Ovary (tissue), 7 donors: ENCODE measurements at regions not wholly inside any gene's neighbourhood (a gene's known extent, or its start where the extent isn't known, plus 50 kb on each side); places are given as distances from the start of the nearest gene placed in this dataset.

Experiments used
- DNase-seq, 5 donors: peaks; one replicate each; pipeline ENCODE4 v3.0.0-alpha.2; 2019 to 2020
- H3K27ac ChIP-seq, 2 donors: fragments of 200-600 bp; one replicate each; pipeline versions ENCODE4 v1.5.1 to v1.8.0; 2019 to 2022
- H3K27me3 ChIP-seq: fragments of 200-600 bp; one replicate; pipeline ENCODE4 v1.8.0; 2022
- H3K36me3 ChIP-seq: fragments of 200-600 bp; sonication (generic); one replicate; pipeline ENCODE4 v1.5.1; 2019
- H3K4me1 ChIP-seq: one replicate; pipeline ENCODE4 v1.8.1; 2013; ENCODE audit warnings: mild to moderate bottlenecking, moderate library complexity; ENCODE audit not compliant: insufficient read depth
- H3K4me3 ChIP-seq: fragments of 200-600 bp; sonication (generic); one replicate; pipeline ENCODE4 v1.5.1; 2017
- H3K9me3 ChIP-seq, 2 donors: fragments of 200-600 bp in 1 of 2; sonication (generic) in 1 of 2; one replicate each; pipeline versions ENCODE4 v1.5.1 to v1.8.1; 2013 to 2019; ENCODE audit warnings: mild to moderate bottlenecking in 1 of 2, moderate library complexity in 1 of 2
- EP300 ChIP-seq: sonication (generic); formaldehyde crosslinking; IDR thresholded peaks from one replicate; pipeline ENCODE4 v1.6.1; 2017; ENCODE audit warnings: antibody characterized with exemption
- POLR2A ChIP-seq: fragments of 450-650 bp; IDR thresholded peaks from one replicate; pipeline ENCODE4 v1.6.1; 2017; ENCODE audit warnings: antibody characterized with exemption, mild to moderate bottlenecking, moderate library complexity
- WGBS, 3 donors: extraction: QIAGEN DNeasy Blood & Tissue Kit in 1 of 3; methylation state at CpG; one replicate each; pipeline versions ENCODE4 v1.1.5 to v1.1.7; 2013 to 2017; 5-methylcytosine and 5-hydroxymethylcytosine counted together
- intact Hi-C, 4 donors: fragments of 100-400 bp; cut with DNase I; formaldehyde crosslinking; loops; one replicate each; pipeline versions ENCODE4 v1.11.0 to v1.15.1; 2022 to 2023
- TF ChIP-seq, protein P1 (sequence below), 3 donors: fragments of 450-650 bp in 2 of 3; fragments of 200-600 bp in 1 of 3; IDR thresholded peaks; one replicate each; pipeline versions ENCODE4 v1.5.1 to v1.8.0; 2016 to 2022; ENCODE audit warnings: antibody characterized with exemption in 3 of 3, mild to moderate bottlenecking in 1 of 3
- donor health status: DM: no; HTN: no; CAD: no; lungs with moderate emphysema.
- donor health status: DM: no; HTN: no; CAD: no.
- donor health status: Bipolar disorder and iron deficiency.
- donor health status: DM: no; HTN: no; CAD: no.
- donor health status: DM: yes; HTN: yes; CAD: no.

DNA sequence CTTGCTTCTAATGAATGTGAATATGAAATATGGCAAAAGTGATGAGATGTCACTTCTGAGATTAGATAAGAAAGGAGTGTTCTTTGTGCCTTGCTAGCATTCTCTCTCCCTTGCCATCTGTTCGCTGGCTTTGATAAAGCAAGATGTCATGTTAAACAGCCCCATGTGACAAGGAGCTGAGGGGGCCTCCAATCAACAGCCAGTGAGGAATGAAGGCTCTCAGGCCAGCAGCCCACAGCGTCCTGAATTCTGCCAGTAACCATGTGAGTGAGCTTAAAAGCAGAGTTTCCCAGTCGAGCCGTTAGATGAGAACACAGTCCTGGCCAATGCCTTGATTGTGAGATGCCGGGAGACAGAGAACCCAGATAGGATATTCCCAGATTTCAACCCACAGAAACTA lies 198.8 kb downstream of the IRS1 start:
- Histone ChIP-seq H3K9me3 (no peaks in the 10 kb centered on the region), H3K36me3 (no peaks in the 10 kb centered on the region), H3K4me3 (no peak overlapping the region), H3K27me3 (no peaks in the 10 kb centered on the region), H3K4me1 (no peaks in the 10 kb centered on the region), H3K27ac (no peak overlapping the region)
- TF ChIP-seq, protein P1, sequence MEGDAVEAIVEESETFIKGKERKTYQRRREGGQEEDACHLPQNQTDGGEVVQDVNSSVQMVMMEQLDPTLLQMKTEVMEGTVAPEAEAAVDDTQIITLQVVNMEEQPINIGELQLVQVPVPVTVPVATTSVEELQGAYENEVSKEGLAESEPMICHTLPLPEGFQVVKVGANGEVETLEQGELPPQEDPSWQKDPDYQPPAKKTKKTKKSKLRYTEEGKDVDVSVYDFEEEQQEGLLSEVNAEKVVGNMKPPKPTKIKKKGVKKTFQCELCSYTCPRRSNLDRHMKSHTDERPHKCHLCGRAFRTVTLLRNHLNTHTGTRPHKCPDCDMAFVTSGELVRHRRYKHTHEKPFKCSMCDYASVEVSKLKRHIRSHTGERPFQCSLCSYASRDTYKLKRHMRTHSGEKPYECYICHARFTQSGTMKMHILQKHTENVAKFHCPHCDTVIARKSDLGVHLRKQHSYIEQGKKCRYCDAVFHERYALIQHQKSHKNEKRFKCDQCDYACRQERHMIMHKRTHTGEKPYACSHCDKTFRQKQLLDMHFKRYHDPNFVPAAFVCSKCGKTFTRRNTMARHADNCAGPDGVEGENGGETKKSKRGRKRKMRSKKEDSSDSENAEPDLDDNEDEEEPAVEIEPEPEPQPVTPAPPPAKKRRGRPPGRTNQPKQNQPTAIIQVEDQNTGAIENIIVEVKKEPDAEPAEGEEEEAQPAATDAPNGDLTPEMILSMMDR (IDR thresholded peaks at IDR 0.05), result no peak
- no peak for TF ChIP-seq POLR2A
- TF ChIP-seq EP300, result no peak
- DNase-seq, result no peak
- intact Hi-C loops, result no loop called here
- WGBS, 3 donors, result 88 to 94% (median 88%) methylated on average over 5 of the region's 5 CpGs

- 90 to 94% (median 94%) methylated on average over 5 of the region's 5 CpGs for WGBS, 3 donors
- H3K27ac ChIP-seq, result no peak overlapping the region
- no peak for DNase-seq
- intact Hi-C loops, result no loop called here
- H3K36me3 ChIP-seq, result no peaks in the 10 kb centered on the region
- H3K4me1 ChIP-seq, result no peaks in the 10 kb centered on the region
- TF ChIP-seq EP300 (no peak), POLR2A (no peak)
- TF ChIP-seq, protein P1 (IDR thresholded peaks at IDR 0.05), result no peak
- no peaks in the 10 kb centered on the region for H3K9me3 ChIP-seq
- no peak overlapping the region for H3K4me3 ChIP-seq
- no peaks in the 10 kb centered on the region for H3K27me3 ChIP-seq
Observed at GRCh38 chr2:226600184-226600583, 199.4 kb downstream of the IRS1 start.

GRCh38 chr2:226589043-226589442 lies 210.6 kb downstream of the IRS1 start:
- H3K27ac ChIP-seq, result no peak overlapping the region
- DNase-seq, result no peak
- intact Hi-C loops, result no loop called here
- no peaks in the 10 kb centered on the region for H3K9me3 ChIP-seq
- no peaks in the 10 kb centered on the region for H3K36me3 ChIP-seq
- TF ChIP-seq, protein P1 (IDR thresholded peaks at IDR 0.05), result no peak
- TF ChIP-seq EP300, result no peak
- TF ChIP-seq POLR2A, result no peak
- no peak overlapping the region for H3K4me3 ChIP-seq
- no peaks in the 10 kb centered on the region for H3K4me1 ChIP-seq
- no peaks in the 10 kb centered on the region for H3K27me3 ChIP-seq

DNA sequence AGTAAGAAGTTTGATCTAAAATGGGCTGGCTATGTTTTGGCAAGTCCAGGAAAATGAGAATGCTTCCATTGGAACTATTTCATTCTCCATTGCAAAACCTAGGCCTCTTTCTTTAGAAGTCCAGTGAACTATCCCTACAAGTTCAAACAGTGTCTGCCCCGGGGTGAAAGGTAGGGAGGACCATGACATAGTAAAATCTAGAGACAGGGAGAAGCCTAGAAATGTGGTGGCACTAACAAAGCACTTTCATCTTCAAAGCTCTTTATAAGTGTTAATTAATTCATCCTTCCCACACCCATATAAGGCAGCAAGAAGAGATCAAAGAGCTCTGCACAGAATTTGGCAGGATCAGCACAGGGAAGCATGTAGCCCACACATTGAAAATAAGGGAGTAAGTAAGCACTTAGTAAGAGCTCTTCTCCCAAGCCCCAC lies 214.5 kb downstream of the IRS1 start:
- intact Hi-C loops, result no loop called here
- 72 to 78% (median 76%) methylated on average over 1 of the region's 1 CpG for WGBS, 3 donors
- Histone ChIP-seq H3K27ac (no peak overlapping the region), H3K9me3 (no peaks in the 10 kb centered on the region), H3K36me3 (no peaks in the 10 kb centered on the region), H3K4me3 (no peak overlapping the region), H3K27me3 (no peaks in the 10 kb centered on the region), H3K4me1 (no peaks in the 10 kb centered on the region)
- TF ChIP-seq EP300 (no peak), POLR2A (no peak)
- TF ChIP-seq, protein P1 (IDR thresholded peaks at IDR 0.05), result no peak
- DNase-seq, result no peak
